Activated naive CD8-positive, alpha-beta T cell treated with anti-CD3 and anti-CD28 coated beads, Interleukin-2, amount 50 U/mL, for 24 hours (primary cell): ENCODE measurements at regions not wholly inside any gene's neighbourhood (a gene's known extent, or its start where the extent isn't known, plus 50 kb on each side); places are given as distances from the start of the nearest gene placed in this dataset.

Experiments used
- ATAC-seq: fragments of 150-1000 bp; cut with Tn5 transposase; one replicate; pipeline ENCODE4 v1.10.0; 2021
- DNase-seq: peaks from one replicate; pipeline ENCODE4 v3.0.0; 2021
- H3K27ac Mint-ChIP-seq: one replicate; pipeline ENCODE4 v1.8.0; 2021; ENCODE audit warnings: mild to moderate bottlenecking, mixed read lengths
- H3K27me3 Mint-ChIP-seq: one replicate; pipeline ENCODE4 v1.8.0; 2021; ENCODE audit warnings: mixed read lengths
- H3K36me3 Mint-ChIP-seq: one replicate; pipeline ENCODE4 v1.8.0; 2021; ENCODE audit warnings: low read depth, mixed read lengths
- H3K4me1 Mint-ChIP-seq: one replicate; pipeline ENCODE4 v1.8.0; 2021; ENCODE audit warnings: mixed read lengths
- H3K4me3 Mint-ChIP-seq: one replicate; pipeline ENCODE4 v1.8.0; 2021; ENCODE audit warnings: mild to moderate bottlenecking, moderate library complexity, mixed read lengths
- H3K9me3 Mint-ChIP-seq: one replicate; pipeline ENCODE4 v1.8.0; 2021; ENCODE audit warnings: mixed read lengths

DNA sequence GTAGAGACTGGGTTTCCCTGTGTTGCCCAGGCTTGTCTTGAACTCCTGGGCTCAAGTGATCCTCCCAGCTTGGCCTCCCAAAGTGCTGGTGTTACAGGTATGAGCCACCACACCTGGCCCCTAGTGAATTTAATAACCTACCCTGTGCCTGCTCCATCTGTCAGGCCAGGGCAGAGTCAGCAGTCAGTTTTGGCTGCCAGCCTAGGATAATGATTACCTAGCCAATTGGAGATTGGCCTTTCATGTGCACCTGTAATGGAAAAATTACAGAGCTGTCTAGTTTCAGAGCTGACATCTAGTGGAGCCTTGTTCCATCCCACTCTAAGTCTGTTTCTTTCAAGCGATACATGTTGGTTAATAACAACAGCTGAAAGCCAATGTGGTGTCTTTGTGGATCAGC is 92.0 kb downstream of the DIRAS3 start:
- Mint-ChIP-seq H3K36me3 (no peaks in the 10 kb centered on the region), H3K27ac (no peak overlapping the region), H3K9me3 (peaks cover 10% of the 10 kb centered on the region), H3K4me3 (no peak overlapping the region), H3K4me1 (no peaks in the 10 kb centered on the region), H3K27me3 (peaks cover 6% of the 10 kb centered on the region)
- DNase-seq: no peak
- ATAC-seq: no peak

DNA sequence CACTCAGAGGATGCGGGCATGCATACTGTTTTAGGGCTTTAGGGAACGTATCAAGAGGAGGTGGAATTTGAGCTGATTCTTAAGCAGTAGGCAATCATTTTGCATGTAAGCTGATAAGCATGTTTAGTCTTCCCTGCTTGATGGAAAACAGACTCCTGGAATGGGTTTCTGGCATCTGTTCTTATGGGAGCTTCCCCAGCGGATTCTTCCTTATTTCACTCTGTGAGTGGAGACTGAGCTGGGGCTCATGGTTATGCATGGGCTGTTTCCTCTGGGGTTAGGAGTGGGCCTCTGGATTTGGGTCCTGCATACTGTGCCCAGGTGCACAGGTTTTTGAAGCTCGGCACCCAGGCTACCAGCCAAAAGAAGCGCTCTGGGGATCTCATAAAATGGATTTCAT is 93.4 kb downstream of the DIRAS3 start:
- H3K4me3 Mint-ChIP-seq: no peak overlapping the region
- H3K4me1 Mint-ChIP-seq: no peaks in the 10 kb centered on the region
- H3K36me3 Mint-ChIP-seq: no peaks in the 10 kb centered on the region
- no peaks in the 10 kb centered on the region for H3K9me3 Mint-ChIP-seq
- H3K27ac Mint-ChIP-seq: no peak overlapping the region
- no peak for ATAC-seq
- H3K27me3 Mint-ChIP-seq: peaks cover 6% of the 10 kb centered on the region
- DNase-seq: no peak

GRCh38 chr1:67956116-67956515 is 94.3 kb downstream of the DIRAS3 start:
- no peak for DNase-seq

GRCh38 chr1:67955591-67955990 is 94.8 kb downstream of the DIRAS3 start:
- no peaks in the 10 kb centered on the region for H3K9me3 Mint-ChIP-seq
- no peak overlapping the region for H3K27ac Mint-ChIP-seq
- no peaks in the 10 kb centered on the region for H3K4me1 Mint-ChIP-seq
- H3K27me3 Mint-ChIP-seq: peaks cover 6% of the 10 kb centered on the region
- no peaks in the 10 kb centered on the region for H3K36me3 Mint-ChIP-seq
- no peak overlapping the region for H3K4me3 Mint-ChIP-seq
- no peak for ATAC-seq
- DNase-seq: no peak

More at GRCh38 chr1:67956116-67956515, 94.3 kb downstream of the DIRAS3 start:
- H3K27ac Mint-ChIP-seq: no peak overlapping the region
- H3K27me3 Mint-ChIP-seq: peaks cover 6% of the 10 kb centered on the region
- ATAC-seq: no peak
- no peaks in the 10 kb centered on the region for H3K9me3 Mint-ChIP-seq
- H3K36me3 Mint-ChIP-seq: no peaks in the 10 kb centered on the region
- no peak overlapping the region for H3K4me3 Mint-ChIP-seq
- H3K4me1 Mint-ChIP-seq: no peaks in the 10 kb centered on the region

DNA sequence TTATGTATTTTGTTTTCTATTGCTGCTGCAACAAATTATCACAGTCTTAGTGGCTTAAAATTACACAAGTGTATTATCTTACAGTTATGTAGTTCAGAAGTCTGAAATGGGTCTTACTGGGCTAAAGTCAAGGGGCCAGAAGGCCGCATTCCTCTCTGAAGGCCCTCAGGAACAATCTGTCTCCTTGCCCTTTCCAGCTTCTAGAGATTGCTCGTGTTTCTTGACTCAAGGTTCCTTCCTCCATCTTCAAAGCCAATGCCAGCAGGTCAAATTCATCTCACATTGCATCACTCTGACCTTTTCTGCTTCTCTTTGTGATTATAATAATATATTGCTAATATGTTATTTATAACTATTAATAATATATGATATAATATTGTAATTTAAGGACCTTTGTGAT is 97.1 kb downstream of the DIRAS3 start:
- no peak for ATAC-seq
- no peak for DNase-seq
- no peaks in the 10 kb centered on the region for H3K9me3 Mint-ChIP-seq
- H3K27ac Mint-ChIP-seq: no peak overlapping the region
- H3K4me1 Mint-ChIP-seq: no peaks in the 10 kb centered on the region
- no peak overlapping the region for H3K4me3 Mint-ChIP-seq
- H3K36me3 Mint-ChIP-seq: no peaks in the 10 kb centered on the region
- peaks cover 4% of the 10 kb centered on the region for H3K27me3 Mint-ChIP-seq

- Mint-ChIP-seq H3K27ac (no peak overlapping the region), H3K4me1 (no peaks in the 10 kb centered on the region), H3K27me3 (peaks cover 4% of the 10 kb centered on the region), H3K9me3 (no peaks in the 10 kb centered on the region), H3K4me3 (no peak overlapping the region), H3K36me3 (no peaks in the 10 kb centered on the region)
- no peak for ATAC-seq
- DNase-seq: no peak
Observed at GRCh38 chr1:67952071-67952470, 98.4 kb downstream of the DIRAS3 start.

GRCh38 chr1:67951014-67951413 is 99.4 kb downstream of the DIRAS3 start:
- Mint-ChIP-seq H3K27ac (no peak overlapping the region), H3K36me3 (no peaks in the 10 kb centered on the region), H3K4me1 (no peaks in the 10 kb centered on the region), H3K9me3 (no peaks in the 10 kb centered on the region), H3K4me3 (no peak overlapping the region), H3K27me3 (peaks cover 4% of the 10 kb centered on the region)
- DNase-seq (no peak), ATAC-seq (no peak)

- H3K27me3 Mint-ChIP-seq: no peaks in the 10 kb centered on the region
- ATAC-seq (no peak), DNase-seq (no peak)
- no peak overlapping the region for H3K4me3 Mint-ChIP-seq
- no peak overlapping the region for H3K27ac Mint-ChIP-seq
- no peaks in the 10 kb centered on the region for H3K4me1 Mint-ChIP-seq
- no peaks in the 10 kb centered on the region for H3K36me3 Mint-ChIP-seq
- no peaks in the 10 kb centered on the region for H3K9me3 Mint-ChIP-seq
Observed at GRCh38 chr1:67948151-67949080, 102.0 kb downstream of the DIRAS3 start.

DNA sequence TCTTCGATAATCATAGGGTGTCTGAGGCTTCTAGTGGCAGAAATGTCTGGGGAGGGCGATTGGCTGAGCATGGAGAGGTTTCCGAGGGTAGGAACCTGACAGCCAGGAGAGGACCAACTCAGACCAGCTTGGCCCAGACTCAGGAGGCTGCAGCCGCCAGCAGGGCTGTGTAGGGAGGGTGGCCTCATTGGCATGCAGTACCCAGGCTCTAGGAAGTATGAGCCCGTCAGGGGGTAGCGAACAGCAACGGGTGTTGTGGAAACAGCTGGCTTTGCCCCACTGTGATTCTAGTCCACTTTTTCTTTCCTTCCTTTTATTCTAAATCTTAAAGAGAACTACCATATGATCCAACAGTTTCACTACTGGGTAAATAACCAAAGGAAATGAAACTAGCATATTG is 103.3 kb downstream of the DIRAS3 start:
- no peak for DNase-seq
- Mint-ChIP-seq H3K27me3 (peaks cover under 1% of the 10 kb centered on the region), H3K9me3 (no peaks in the 10 kb centered on the region), H3K4me1 (no peaks in the 10 kb centered on the region), H3K36me3 (no peaks in the 10 kb centered on the region), H3K27ac (no peak overlapping the region), H3K4me3 (no peak overlapping the region)
- ATAC-seq: no peak

DNA sequence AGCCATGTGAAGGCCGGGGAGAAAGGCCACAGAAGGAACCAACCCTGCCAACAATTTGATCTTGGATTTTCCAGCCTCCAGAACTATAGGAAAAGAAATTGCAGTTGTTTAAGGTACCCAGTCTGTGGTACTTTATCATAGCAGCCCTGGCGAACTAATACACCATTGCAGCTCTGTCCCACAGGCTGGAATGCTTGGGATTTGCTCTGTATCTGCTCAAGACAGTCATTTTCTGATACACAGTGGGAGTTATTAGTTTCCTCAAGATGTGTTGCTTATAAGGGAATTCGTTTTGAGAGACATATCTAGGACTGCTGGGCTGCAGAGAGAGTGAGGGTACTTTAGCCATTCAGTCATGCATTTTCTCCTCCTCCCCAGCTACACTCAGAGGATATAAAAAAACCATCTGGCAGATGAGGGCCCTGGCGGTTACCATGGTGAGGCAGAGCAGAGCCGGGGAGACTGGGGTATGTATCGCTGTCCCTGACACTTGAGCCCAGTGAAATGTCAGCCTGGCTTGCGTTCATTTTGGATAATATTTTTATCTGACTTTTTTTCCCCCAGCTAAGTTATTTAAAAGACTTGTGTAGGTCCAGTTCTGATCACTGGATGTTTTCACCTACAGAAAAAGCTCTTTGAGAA is 104.6 kb downstream of the DIRAS3 start:
- Mint-ChIP-seq H3K9me3 (no peaks in the 10 kb centered on the region), H3K4me1 (no peaks in the 10 kb centered on the region), H3K27me3 (peaks cover 2% of the 10 kb centered on the region), H3K4me3 (no peak overlapping the region), H3K27ac (no peak overlapping the region), H3K36me3 (no peaks in the 10 kb centered on the region)
- DNase-seq (no peak), ATAC-seq (no peak)

GRCh38 chr1:67942274-67942673 is 108.2 kb downstream of the DIRAS3 start:
- DNase-seq: no peak
- H3K9me3 Mint-ChIP-seq: no peaks in the 10 kb centered on the region
- no peak overlapping the region for H3K27ac Mint-ChIP-seq
- peaks cover 2% of the 10 kb centered on the region for H3K27me3 Mint-ChIP-seq
- ATAC-seq: no peak
- H3K4me1 Mint-ChIP-seq: no peaks in the 10 kb centered on the region
- no peak overlapping the region for H3K4me3 Mint-ChIP-seq
- H3K36me3 Mint-ChIP-seq: no peaks in the 10 kb centered on the region

DNA sequence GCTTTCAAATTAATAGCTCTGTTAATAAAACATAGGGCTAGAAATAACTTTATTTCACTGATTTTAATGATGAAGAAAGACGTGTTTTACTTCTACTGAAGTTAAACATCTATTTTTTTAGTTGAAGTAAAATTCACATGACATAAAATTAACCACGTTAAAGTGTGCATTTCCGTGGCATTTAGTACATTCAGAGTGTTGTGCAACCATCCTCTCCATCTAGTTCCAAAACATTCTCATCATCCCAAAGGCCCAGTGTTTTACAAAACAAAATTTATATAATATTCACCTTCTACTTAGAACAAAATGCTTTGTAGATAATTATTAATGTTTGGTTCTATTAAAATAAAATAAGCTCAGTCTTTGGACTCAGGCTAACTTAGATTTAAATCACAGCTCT is 108.5 kb upstream of the GNG12 start:
- peaks cover 2% of the 10 kb centered on the region for H3K27me3 Mint-ChIP-seq
- H3K9me3 Mint-ChIP-seq: no peaks in the 10 kb centered on the region
- DNase-seq: no peak
- no peak for ATAC-seq
- no peak overlapping the region for H3K27ac Mint-ChIP-seq
- H3K4me1 Mint-ChIP-seq: no peaks in the 10 kb centered on the region
- H3K36me3 Mint-ChIP-seq: no peaks in the 10 kb centered on the region
- H3K4me3 Mint-ChIP-seq: no peak overlapping the region

- DNase-seq (no peak), ATAC-seq (no peak)
- no peaks in the 10 kb centered on the region for H3K36me3 Mint-ChIP-seq
- H3K27ac Mint-ChIP-seq: no peak overlapping the region
- peaks cover 4% of the 10 kb centered on the region for H3K27me3 Mint-ChIP-seq
- no peaks in the 10 kb centered on the region for H3K9me3 Mint-ChIP-seq
- no peak overlapping the region for H3K4me3 Mint-ChIP-seq
- H3K4me1 Mint-ChIP-seq: no peaks in the 10 kb centered on the region
Observed at GRCh38 chr1:67941155-67941554, 107.9 kb upstream of the GNG12 start.

DNA sequence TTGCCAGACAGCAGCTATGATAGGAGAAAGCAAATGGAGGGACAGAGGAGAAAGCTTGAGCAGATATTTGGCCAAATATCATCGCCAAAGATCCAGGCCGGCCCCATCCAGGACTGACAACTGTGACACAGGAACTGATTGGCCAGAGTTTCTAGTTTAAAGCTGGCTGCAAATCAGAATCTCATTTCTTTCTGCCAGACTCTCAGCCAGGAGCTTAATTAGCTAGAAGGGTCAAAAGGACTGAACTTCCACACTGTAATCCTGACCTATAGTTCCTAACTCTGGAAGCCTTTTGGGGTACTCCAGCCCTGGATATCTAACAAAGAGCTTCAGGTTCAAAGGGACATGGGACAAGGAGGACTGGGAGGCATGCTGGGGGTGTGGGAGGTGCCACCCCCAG is 106.7 kb upstream of the GNG12 start:
- no peak for DNase-seq
- no peak overlapping the region for H3K27ac Mint-ChIP-seq
- H3K9me3 Mint-ChIP-seq: no peaks in the 10 kb centered on the region
- no peak overlapping the region for H3K4me3 Mint-ChIP-seq
- no peaks in the 10 kb centered on the region for H3K36me3 Mint-ChIP-seq
- H3K27me3 Mint-ChIP-seq: peaks cover 8% of the 10 kb centered on the region
- ATAC-seq: no peak
- no peaks in the 10 kb centered on the region for H3K4me1 Mint-ChIP-seq

DNA sequence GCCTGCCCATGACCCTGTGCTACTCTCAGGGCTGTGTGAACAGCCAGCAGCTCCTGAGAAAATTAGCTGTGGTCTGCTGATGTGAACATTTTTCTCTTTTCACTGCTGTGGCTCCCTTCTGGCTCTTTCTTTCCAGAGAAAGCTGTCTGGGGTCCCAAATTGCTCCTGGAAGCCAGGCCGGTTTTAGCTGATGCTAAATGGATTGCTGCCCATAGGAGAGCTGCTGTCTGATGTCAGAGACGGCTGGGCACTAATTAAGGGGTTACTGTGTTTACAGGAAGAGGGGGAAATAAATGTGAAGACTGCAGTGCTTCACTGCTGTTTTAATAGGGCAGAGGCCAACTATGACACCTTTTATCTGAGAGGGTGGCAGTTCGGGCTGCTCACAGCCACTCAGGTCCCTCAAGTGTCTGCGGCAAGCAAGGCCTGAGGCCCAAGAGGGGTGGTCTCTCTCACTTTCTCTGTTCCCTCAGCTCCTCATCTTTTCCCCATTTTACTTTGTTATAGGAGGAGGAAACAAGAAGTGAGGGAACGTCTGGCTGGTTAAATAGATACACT is 106.0 kb upstream of the GNG12 start:
- Mint-ChIP-seq H3K27me3 (peaks cover 8% of the 10 kb centered on the region), H3K9me3 (no peaks in the 10 kb centered on the region), H3K4me3 (no peak overlapping the region), H3K36me3 (no peaks in the 10 kb centered on the region), H3K27ac (no peak overlapping the region), H3K4me1 (no peaks in the 10 kb centered on the region)
- ATAC-seq (no peak), DNase-seq (no peak)
